Activated CD4-positive, alpha-beta T cell treated with anti-CD3 and anti-CD28 coated beads, Interleukin-2, amount 10 ng/mL, durations not matched to agents 7 days and 5 days (primary cell): ENCODE measurements at regions not wholly inside any gene's neighbourhood (a gene's known extent, or its start where the extent isn't known, plus 50 kb on each side); places are given as distances from the start of the nearest gene placed in this dataset.

Experiments
- CTCF ChIA-PET: fragments of 350-600 bp; sonication (Branson Sonifier 250); formaldehyde crosslinking; loops from one replicate; lab custom pipeline; 2021; ENCODE audit warnings: antibody characterized with exemption; lab: Charles Lee
- POLR2A ChIA-PET: fragments of 350-600 bp; sonication (Branson Sonifier 250); formaldehyde crosslinking; loops from one replicate; lab custom pipeline; 2021; ENCODE audit warnings: antibody characterized with exemption; lab: Charles Lee
- DNase-seq: peaks from one replicate; pipeline ENCODE4 v3.0.0-alpha.2; 2020
- H3K27ac Mint-ChIP-seq: one replicate; pipeline ENCODE4 v1.8.0; 2021; ENCODE audit warnings: mild to moderate bottlenecking, moderate library complexity, mixed read lengths
- H3K27me3 Mint-ChIP-seq: one replicate; pipeline ENCODE4 v1.8.0; 2021; ENCODE audit warnings: mixed read lengths
- H3K36me3 Mint-ChIP-seq: one replicate; pipeline ENCODE4 v1.8.0; 2021; ENCODE audit warnings: low read depth, mixed read lengths
- H3K4me1 Mint-ChIP-seq: one replicate; pipeline ENCODE4 v1.8.0; 2021; ENCODE audit warnings: mixed read lengths
- H3K4me3 Mint-ChIP-seq: one replicate; pipeline ENCODE4 v1.8.0; 2021; ENCODE audit warnings: mild to moderate bottlenecking, moderate library complexity, mixed read lengths
- H3K9me3 Mint-ChIP-seq: one replicate; pipeline ENCODE4 v1.8.0; 2021; ENCODE audit warnings: mixed read lengths

- CTCF ChIA-PET, result interaction anchor here (0.7 kb wide), 1 partner anchor 11 kb away, joined by 3 read pairs; no protein-coding TSS in a partner anchor
- H3K27ac Mint-ChIP-seq, result no peak overlapping the region
- H3K36me3 Mint-ChIP-seq, result no peaks in the 10 kb centered on the region
- no peaks in the 10 kb centered on the region for H3K27me3 Mint-ChIP-seq
- POLR2A ChIA-PET, result no interaction called here
- H3K9me3 Mint-ChIP-seq, result peaks cover 9% of the 10 kb centered on the region
- no peak for DNase-seq
- H3K4me1 Mint-ChIP-seq, result no peaks in the 10 kb centered on the region
- no peak overlapping the region for H3K4me3 Mint-ChIP-seq
Observed at GRCh38 chr11:33630936-33631748, 69.5 kb downstream of the C11orf91 start.

DNA sequence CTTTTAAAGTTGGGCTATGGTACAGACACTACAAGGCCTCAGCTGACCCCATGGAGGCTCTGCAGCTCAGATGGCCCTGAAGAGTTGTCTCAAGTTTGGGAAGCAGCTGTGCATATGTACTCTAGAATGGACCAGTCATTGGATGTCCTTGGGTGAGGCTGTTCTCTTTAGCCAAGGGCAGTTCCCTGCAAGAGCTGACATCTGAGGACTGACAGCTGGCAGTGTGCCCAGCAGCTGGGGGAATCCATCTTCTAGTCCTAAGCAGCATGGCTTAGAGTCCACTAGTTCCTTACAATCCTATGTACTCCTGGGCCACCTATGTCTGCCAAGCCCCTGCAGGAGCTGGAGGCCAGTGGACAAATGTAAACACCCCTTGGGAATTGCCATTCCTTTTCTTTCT, 76.5 kb downstream of the C11orf91 start:
- H3K4me1 Mint-ChIP-seq, result no peaks in the 10 kb centered on the region
- CTCF ChIA-PET, result interaction anchor here (0.6 kb wide), 2 partner anchors 51 to 261 kb away, joined by 3 read pairs; no protein-coding TSS in a partner anchor

GRCh38 chr11:33622806-33623205, 77.8 kb downstream of the C11orf91 start:
- H3K9me3 Mint-ChIP-seq, result no peaks in the 10 kb centered on the region
- CTCF ChIA-PET, result no interaction called here
- no peaks in the 10 kb centered on the region for H3K4me1 Mint-ChIP-seq
- POLR2A ChIA-PET, result no interaction called here
- H3K27me3 Mint-ChIP-seq, result peaks cover 7% of the 10 kb centered on the region
- no peaks in the 10 kb centered on the region for H3K36me3 Mint-ChIP-seq
- no peak overlapping the region for H3K4me3 Mint-ChIP-seq
- DNase-seq, result no peak
- H3K27ac Mint-ChIP-seq, result no peak overlapping the region

More for the DNA sequence above, 76.5 kb downstream of the C11orf91 start:
- H3K27ac Mint-ChIP-seq, result no peak overlapping the region
- H3K4me3 Mint-ChIP-seq, result no peak overlapping the region
- H3K9me3 Mint-ChIP-seq, result no peaks in the 10 kb centered on the region
- no peaks in the 10 kb centered on the region for H3K36me3 Mint-ChIP-seq
- peaks cover 7% of the 10 kb centered on the region for H3K27me3 Mint-ChIP-seq
- POLR2A ChIA-PET, result no interaction called here
- DNase-seq, result no peak

DNA sequence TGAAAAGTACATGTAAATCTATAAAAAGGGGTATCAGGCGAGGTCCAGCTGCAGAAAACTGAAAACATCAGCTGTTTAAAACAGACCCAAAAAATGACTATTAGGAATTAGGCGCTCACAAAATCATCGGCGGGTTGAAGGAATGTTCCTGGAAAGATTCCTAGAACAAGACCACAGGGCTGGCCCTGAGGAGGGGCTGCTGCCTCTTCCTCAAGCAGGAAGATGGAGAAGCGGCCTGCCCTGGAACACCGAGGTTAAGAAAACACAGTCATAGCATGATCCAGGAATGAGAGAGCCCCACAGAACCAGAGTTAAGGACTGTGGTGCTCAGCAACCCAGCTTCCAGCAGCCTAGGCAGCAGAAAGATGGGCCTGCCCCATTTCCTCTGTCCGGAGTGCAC, 78.4 kb downstream of the C11orf91 start:
- Mint-ChIP-seq H3K4me3 (no peak overlapping the region), H3K27me3 (peaks cover 7% of the 10 kb centered on the region), H3K9me3 (no peaks in the 10 kb centered on the region), H3K4me1 (no peaks in the 10 kb centered on the region), H3K27ac (no peak overlapping the region), H3K36me3 (no peaks in the 10 kb centered on the region)
- DNase-seq, result no peak
- ChIA-PET CTCF (no interaction called here), POLR2A (no interaction called here)

DNA sequence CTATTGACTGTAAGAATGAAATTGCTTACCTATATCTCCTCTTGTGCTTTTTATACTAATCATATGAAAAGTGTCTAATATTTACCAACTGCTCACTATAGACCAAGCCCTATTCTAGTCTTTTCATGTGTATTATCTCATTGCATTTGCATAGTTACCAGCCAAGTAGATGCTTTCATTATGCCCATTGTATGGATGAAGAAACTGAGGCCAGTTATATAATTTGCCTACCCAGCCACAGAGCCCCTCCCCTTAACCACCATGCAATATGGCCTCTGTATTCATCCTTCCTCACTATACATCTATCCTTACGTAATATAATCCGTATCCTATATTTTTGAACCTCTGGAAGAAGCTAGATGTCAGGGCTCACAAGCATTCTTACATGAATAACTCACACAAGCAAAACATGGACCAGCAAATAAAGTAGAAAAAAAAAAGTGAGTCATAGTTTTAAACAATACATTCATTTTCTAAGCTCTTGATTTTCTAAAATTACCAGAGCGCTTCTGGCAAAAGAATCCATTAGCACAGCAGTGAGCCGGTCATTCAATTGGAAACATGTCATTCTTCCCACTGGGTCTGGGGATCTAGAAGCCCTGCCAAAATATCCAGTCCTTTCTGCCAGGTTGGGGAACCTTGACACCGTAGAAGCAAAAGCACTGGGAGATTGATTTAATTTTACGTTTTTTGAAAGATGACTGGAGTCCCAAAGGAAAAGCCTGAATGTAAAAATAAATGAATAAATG, 80.0 kb downstream of the C11orf91 start:
- ChIA-PET CTCF (interaction anchor here (0.9 kb wide), 1 partner anchor 10 kb away, joined by 3 read pairs; no protein-coding TSS in a partner anchor), POLR2A (no interaction called here)
- Mint-ChIP-seq H3K27me3 (peaks cover 7% of the 10 kb centered on the region), H3K36me3 (no peaks in the 10 kb centered on the region), H3K4me3 (no peak overlapping the region), H3K4me1 (no peaks in the 10 kb centered on the region), H3K9me3 (no peaks in the 10 kb centered on the region), H3K27ac (no peak overlapping the region)
- DNase-seq, result no peak

DNA sequence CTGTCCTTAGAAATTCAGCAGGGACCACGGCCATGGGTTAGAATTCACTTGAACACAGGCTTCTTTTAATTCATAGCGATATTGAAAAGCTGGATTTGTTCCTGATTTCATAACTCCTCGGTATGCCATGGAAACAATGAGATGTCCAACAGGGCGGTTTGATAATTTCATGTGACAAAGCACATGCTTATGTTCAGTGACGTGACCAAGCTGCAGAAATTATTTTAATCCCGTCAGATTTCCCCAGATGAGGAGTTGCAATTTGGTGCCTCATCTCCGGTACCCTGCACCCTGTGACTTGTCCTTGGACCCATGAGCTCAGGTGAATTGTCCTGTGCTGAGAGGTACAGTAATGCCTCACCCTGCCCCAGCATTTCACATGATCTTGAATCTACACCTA, 81.7 kb downstream of the C11orf91 start:
- DNase-seq, result no peak
- no peak overlapping the region for H3K4me3 Mint-ChIP-seq
- POLR2A ChIA-PET, result no interaction called here
- H3K27ac Mint-ChIP-seq, result no peak overlapping the region
- no peaks in the 10 kb centered on the region for H3K4me1 Mint-ChIP-seq
- CTCF ChIA-PET, result no interaction called here
- no peaks in the 10 kb centered on the region for H3K9me3 Mint-ChIP-seq
- H3K27me3 Mint-ChIP-seq, result peaks cover 7% of the 10 kb centered on the region
- no peaks in the 10 kb centered on the region for H3K36me3 Mint-ChIP-seq

DNA sequence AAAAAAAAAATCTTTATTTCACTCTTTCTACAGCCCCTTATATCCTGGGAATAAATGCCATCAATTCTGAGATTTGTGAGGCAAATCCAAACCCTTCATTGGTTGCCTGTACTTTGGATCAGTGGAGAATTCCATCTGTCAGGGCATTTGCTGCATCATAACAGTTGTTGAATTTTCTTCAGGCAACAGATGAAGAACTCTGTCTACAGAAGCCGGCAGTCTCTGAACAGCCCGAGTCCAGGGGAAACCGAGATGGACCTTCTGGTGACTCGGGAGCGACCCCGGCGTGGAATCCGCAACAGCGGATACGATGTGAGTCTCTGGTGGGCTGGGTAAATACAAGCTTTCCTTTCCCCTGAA, 82.3 kb downstream of the C11orf91 start:
- no peaks in the 10 kb centered on the region for H3K36me3 Mint-ChIP-seq
- ChIA-PET POLR2A (no interaction called here), CTCF (no interaction called here)
- no peaks in the 10 kb centered on the region for H3K9me3 Mint-ChIP-seq
- DNase-seq, result no peak
- H3K4me1 Mint-ChIP-seq, result no peaks in the 10 kb centered on the region
- no peak overlapping the region for H3K27ac Mint-ChIP-seq
- H3K27me3 Mint-ChIP-seq, result peaks cover 7% of the 10 kb centered on the region
- no peak overlapping the region for H3K4me3 Mint-ChIP-seq

DNA sequence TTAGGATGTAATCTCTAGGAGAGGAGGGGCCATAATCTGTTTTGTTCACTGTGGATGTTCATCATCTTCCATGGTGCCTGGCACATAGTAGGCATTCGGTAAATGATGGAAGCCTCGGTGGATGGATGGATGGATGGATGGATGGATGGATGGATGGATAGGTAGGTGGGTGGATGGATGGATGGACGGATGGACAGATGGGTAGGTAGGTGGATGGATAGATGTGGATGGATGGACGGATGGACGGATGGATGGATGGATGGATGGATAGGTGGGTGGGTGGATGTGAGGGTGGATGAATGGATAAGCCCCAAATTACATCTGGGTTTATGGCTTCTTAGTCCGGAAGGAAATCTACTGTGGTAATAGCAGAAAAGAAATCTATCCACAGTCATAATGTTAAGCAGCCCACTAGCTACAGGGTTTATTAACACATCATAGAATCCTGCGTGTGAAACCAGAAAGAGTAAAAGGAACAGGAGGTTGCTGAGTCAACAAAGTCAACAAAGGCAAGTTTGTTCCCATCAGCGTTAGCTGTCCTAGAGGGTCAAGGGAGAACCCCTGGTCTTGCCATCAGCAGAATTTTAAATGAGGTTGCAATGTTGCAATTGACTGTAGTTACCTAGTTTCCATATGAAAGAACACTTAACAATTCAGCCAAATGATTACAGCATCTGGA, 82.8 kb downstream of the C11orf91 start:
- DNase-seq, result no peak

DNA sequence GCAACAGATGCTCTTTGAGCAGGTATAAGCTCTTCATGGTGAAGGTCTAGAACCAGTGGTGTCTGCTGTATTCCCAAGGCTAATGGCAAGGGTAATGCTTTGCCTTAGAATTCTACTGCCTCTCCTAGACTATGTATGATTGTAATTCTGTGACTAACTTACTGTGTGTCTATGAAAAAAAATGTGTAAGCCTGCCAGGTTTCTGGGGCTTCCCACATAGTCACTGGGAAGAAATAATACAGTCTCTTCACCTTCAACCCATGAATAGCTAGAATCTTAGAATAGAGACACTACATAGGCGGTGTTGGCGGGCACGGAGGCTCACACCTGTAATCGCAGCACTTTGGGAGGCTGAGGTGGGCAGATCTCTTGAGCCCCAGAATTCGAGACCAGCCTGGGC, 84.1 kb downstream of the C11orf91 start:
- POLR2A ChIA-PET, result no interaction called here

More for the DNA sequence above, 82.8 kb downstream of the C11orf91 start:
- Mint-ChIP-seq H3K36me3 (no peaks in the 10 kb centered on the region), H3K27me3 (peaks cover 7% of the 10 kb centered on the region), H3K4me3 (no peak overlapping the region), H3K4me1 (no peaks in the 10 kb centered on the region), H3K27ac (no peak overlapping the region), H3K9me3 (no peaks in the 10 kb centered on the region)
- ChIA-PET POLR2A (no interaction called here), CTCF (no interaction called here)

DNA sequence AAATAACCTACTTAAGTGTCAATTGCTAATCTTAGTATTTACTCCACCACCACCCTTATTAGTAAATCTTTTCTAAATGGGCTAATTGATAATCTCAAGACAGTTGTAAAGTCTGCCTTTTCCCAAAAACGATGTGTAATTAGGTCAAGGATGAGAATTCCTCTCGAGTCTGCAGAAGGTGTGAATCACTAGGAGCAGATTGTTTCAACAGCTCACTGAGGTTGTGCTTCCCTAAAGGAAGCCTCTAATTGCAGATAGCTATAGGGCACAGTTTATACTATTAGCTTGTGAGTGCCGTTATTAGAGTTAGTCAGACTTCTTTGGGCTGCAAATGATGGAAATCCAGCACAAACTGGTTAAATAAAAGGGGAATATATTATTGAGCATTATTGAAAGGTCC, 84.9 kb downstream of the C11orf91 start:
- Mint-ChIP-seq H3K9me3 (no peaks in the 10 kb centered on the region), H3K27ac (no peak overlapping the region), H3K4me3 (no peak overlapping the region), H3K4me1 (no peaks in the 10 kb centered on the region), H3K36me3 (no peaks in the 10 kb centered on the region), H3K27me3 (peaks cover 7% of the 10 kb centered on the region)
- ChIA-PET POLR2A (no interaction called here), CTCF (interaction anchor here (0.5 kb wide), 1 partner anchor 46 kb away, joined by 3 read pairs; no protein-coding TSS in a partner anchor)
- DNase-seq, result no peak

More for the DNA sequence above, 84.1 kb downstream of the C11orf91 start:
- H3K27ac Mint-ChIP-seq, result no peak overlapping the region
- no peaks in the 10 kb centered on the region for H3K4me1 Mint-ChIP-seq
- no peaks in the 10 kb centered on the region for H3K9me3 Mint-ChIP-seq
- CTCF ChIA-PET, result no interaction called here
- H3K4me3 Mint-ChIP-seq, result no peak overlapping the region
- peaks cover 7% of the 10 kb centered on the region for H3K27me3 Mint-ChIP-seq
- DNase-seq, result no peak
- H3K36me3 Mint-ChIP-seq, result no peaks in the 10 kb centered on the region

DNA sequence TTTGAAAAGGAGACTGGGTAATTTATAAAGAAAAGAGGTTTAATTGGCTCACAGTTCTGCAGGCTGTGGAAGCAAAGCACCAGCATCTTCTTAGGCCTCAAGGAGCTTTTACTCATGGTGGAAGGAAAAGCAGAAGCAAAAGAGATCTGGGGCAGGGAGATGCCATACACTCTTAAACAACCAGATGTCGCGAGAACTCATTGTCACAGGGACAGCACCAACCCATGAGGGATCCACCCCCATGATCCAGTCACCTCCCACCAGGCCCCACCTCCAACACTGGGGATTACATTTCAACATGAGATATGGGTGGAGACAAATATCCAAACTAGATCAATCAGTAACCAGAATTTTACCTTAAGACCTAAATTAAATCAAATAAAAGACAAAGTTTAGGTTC, 87.2 kb downstream of the C11orf91 start:
- DNase-seq, result no peak
- Mint-ChIP-seq H3K4me1 (no peaks in the 10 kb centered on the region), H3K36me3 (no peaks in the 10 kb centered on the region), H3K4me3 (no peak overlapping the region), H3K9me3 (no peaks in the 10 kb centered on the region), H3K27ac (no peak overlapping the region), H3K27me3 (no peaks in the 10 kb centered on the region)
- ChIA-PET CTCF (no interaction called here), POLR2A (no interaction called here)

DNA sequence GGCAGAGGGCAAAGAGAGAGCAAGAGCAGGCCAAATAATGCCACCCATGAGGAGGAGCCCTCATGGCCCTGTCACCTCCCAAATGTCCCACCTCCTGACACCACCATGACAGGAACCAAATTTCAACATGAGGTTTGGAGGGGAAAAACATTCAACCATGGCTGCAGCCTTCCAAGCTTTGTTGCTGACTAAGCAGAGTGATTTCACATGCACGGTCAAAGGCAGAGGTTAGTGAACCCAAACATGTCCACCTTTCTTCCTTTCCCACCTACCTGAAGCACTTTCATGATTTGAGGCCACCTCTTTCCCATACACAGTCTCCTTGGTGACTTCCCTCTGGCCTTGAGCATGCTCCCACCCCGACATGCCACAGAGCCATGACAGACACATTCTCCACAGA, 89.7 kb downstream of the C11orf91 start:
- Mint-ChIP-seq H3K27me3 (no peaks in the 10 kb centered on the region), H3K9me3 (no peaks in the 10 kb centered on the region), H3K36me3 (no peaks in the 10 kb centered on the region), H3K27ac (no peak overlapping the region), H3K4me3 (no peak overlapping the region), H3K4me1 (no peaks in the 10 kb centered on the region)
- POLR2A ChIA-PET, result no interaction called here
- no peak for DNase-seq
- CTCF ChIA-PET, result no interaction called here

- Mint-ChIP-seq H3K4me3 (no peak overlapping the region), H3K9me3 (no peaks in the 10 kb centered on the region), H3K27ac (no peak overlapping the region), H3K4me1 (no peaks in the 10 kb centered on the region), H3K36me3 (no peaks in the 10 kb centered on the region), H3K27me3 (peaks cover 10% of the 10 kb centered on the region)
- CTCF ChIA-PET, result no interaction called here
- POLR2A ChIA-PET, result no interaction called here
- no peak for DNase-seq
Observed at GRCh38 chr11:33608386-33608785, 92.2 kb downstream of the C11orf91 start.
